SHP77 treated with DMSO at 0.1 percent for 48 hours (cell line): ENCODE measurements at regions not wholly inside any gene's neighbourhood (a gene's known extent, or its start where the extent isn't known, plus 50 kb on each side); places are given as distances from the start of the nearest gene placed in this dataset.
"Not testable (repeated sequence)": the region's sequence is repeated elsewhere in the genome, so short reads cannot be mapped to it uniquely, and the experiment has no call there.

ENCODE experiments used
- DNase-seq: peaks from one replicate; lab custom pipeline; 2025; lab: John Stamatoyannopoulos, UW

DNA sequence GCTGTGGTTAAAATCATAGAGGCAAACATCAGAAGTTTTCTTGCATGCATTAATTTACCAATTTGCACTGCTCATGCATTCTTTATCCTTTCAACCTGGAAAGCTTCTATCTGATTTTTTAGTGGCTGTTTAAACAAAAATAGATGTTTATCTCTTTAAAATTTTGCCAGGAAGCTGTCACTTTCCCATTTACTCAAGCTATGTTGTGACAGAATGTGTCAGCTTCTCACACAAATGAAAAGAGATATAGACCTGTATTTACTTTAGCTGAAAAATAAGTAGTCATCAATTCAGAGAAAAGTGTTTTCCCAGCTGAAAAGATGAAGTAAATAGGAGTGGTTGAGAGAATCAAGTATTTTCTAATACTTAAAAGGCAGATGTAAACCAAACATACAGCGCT is 872.8 kb downstream of the DACH1 start:
- DNase-seq = no peak

- DNase-seq = no peak
Measured at GRCh38 chr13:70987043-70987442, 878.8 kb upstream of the KLHL1 start.

DNA sequence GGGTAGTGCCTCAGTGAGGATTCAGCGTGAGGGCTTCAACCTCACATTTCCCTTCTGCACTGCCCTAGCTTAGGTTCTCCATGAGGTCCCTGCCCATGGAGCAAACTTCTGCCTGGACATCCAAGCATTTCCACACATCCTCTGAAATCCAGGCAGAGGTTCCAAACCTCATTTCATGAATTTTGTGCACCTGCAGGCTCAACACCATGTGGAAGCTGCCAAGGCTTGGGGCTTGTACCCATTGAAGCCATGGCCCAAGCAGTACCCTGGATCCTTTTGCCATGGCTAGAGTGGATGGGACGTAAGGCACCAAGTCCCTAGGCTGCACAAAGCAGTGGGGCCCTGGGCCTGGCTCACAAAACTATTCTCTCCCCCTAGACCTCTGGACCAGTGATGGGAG is 877.1 kb upstream of the KLHL1 start:
- DNase-seq = no peak

GRCh38 chr13:70981219-70981618 is 873.0 kb upstream of the KLHL1 start:
- DNase-seq = not testable (repeated sequence)

DNA sequence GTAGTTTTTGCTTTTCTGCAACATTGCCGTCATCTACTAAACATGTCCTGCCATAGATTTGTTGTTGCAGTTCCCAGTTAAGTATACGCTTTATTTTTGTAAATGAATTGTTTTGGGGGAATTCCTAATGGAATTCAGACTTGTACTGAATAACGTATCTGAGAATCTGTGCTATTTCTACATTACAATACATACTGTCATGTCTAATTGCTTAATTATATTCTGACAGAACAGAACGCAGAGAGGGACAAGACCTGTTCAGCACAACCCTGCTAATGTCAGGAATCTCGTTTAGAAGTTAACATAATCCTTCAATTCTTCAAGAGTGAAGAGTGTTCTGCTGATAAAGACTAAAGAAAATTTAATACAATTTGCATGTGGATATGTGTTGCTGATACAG is 861.1 kb upstream of the KLHL1 start:
- no peak for DNase-seq

- DNase-seq = no peak
Measured at GRCh38 chr13:70967564-70967963, 859.3 kb upstream of the KLHL1 start.

DNA sequence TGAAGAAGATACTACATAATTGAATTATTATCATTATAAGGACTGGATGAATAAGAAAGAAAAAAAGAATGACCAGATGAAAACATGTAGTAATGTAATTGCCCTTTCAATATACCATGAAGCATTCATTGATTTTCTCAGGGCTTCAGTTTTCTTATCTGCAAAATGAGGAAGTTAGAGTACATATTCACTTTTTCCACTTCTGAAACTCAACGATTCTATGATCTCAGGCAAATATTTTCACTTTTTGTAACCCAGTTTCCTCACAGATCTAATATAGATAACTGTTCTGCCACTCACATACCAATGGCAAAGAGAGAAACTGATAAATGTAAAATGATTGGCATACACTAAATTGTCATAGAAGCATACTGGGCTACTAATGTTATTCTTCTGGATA is 856.6 kb upstream of the KLHL1 start:
- DNase-seq = no peak

GRCh38 chr13:70964124-70964523 is 855.9 kb upstream of the KLHL1 start:
- DNase-seq = no peak

GRCh38 chr13:70960841-70961443 is 852.7 kb upstream of the KLHL1 start:
- DNase-seq = peak; percentile 25

GRCh38 chr13:70959035-70959775 is 851.0 kb upstream of the KLHL1 start:
- no peak for DNase-seq

DNA sequence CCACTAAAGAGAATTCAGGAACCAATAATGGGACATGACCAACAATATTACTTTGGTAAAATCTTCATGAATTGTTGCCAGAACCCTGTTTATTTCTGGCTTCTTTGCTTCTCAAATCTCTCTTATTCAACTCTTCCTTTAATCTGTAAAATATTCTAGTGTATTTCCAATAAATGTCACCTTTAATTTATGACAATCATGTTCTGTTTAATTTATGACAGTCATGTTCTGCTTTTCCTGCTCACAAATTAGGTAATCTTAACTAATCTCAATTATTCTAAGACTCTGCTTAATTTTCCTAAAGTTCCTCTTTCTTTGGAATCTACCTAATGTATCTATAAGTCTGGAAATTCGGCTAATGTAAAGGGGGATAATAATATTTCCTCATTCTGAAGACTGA is 847.6 kb upstream of the KLHL1 start:
- DNase-seq = no peak

- no peak for DNase-seq
Measured at GRCh38 chr13:70950664-70951063, 842.4 kb upstream of the KLHL1 start.

DNA sequence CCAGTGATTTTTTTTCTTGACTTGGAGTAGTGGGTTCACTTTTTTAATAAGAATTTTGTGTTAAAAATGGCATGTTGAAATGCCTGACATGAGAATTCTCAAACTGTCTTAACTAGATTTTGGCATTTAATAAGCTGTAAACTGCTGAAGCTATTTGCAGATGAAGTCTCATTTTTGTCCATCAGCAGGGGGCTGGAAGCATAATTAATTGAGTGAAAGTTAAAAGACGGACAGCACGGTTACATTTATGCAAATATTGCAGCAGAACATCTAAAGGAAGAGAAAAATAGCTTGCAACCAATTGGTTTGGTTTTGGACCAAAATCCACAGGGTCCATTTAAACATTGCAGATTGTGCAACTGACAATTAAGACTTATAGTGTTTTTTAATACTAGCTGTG is 837.3 kb upstream of the KLHL1 start:
- DNase-seq = no peak

GRCh38 chr13:70941454-70941853 is 833.2 kb upstream of the KLHL1 start:
- DNase-seq = no peak

- no peak for DNase-seq
Measured at GRCh38 chr13:70938462-70938861, 830.2 kb upstream of the KLHL1 start.

GRCh38 chr13:70932511-70932910 is 824.3 kb upstream of the KLHL1 start:
- DNase-seq = no peak

GRCh38 chr13:70923863-70924752 is 815.9 kb upstream of the KLHL1 start:
- DNase-seq = no peak

GRCh38 chr13:70911286-70911685 is 803.0 kb upstream of the KLHL1 start:
- DNase-seq = no peak

DNA sequence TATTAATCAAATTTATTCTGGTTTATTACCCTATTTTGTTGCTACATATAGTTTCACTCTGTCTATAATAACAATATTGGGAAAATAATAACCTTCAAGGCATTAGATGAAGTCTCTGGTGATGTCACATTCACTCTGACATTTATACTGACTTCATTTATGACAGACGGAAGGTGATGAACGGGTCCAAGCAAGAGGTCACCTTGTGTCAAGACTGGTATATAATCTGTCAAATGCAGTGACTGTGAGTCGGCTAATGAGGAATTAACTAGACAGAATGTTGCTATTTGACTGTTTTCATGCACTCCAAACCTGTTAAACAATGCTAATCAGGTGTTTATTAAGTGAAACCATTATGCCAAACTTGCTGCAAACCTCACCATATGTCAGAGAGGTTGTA is 800.5 kb upstream of the KLHL1 start:
- no peak for DNase-seq

DNA sequence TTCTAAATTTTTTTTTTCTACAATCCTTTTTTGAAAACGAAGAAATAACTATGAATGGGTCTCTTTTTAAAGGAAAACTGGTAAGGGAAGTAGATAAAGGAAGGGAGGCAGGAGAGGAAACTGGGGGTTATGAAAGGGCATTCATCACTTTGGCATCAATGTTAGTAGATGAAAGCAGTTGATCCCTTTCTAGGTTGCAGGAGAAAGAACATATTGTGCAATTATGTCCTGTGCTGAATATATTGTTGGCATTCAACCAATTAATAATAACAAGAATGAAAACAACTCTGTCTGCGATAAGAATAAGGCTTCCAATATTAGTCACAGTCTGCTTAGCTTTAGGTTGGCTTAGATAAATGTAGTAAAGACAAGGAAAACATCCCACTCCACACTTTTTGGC is 796.8 kb upstream of the KLHL1 start:
- no peak for DNase-seq

- DNase-seq = no peak
Measured at GRCh38 chr13:70896136-70896535, 787.9 kb upstream of the KLHL1 start.

DNA sequence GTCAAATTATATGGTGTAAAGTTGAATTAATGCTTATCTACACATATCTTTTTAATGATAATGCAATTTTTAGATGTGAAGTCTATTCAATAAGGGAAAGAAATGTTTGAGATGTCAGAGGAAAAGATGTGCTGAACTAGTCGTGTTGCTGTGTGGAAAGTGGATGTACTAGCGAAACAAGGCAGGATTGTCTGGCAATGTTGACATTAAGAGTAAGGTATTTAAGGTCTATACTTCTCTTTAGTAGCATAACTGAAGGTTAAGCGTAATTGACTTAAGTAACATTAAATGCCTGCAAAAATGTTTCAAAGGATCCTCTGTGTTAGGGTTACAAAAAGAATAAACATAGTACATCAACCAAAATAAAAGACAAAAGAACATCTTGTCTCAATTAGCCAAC is 787.3 kb upstream of the KLHL1 start:
- DNase-seq = no peak

GRCh38 chr13:70894258-70894657 is 786.0 kb upstream of the KLHL1 start:
- DNase-seq = no peak
